ENCODE measurements at regions not wholly inside any gene's neighbourhood (a gene's known extent, or its start where the extent isn't known, plus 50 kb on each side); places are given as distances from the start of the nearest gene placed in this dataset.

- DNase-seq: no peak
Measured at GRCh38 chr2:16330982-16331381, 334.7 kb downstream of the CYRIA start.

DNA sequence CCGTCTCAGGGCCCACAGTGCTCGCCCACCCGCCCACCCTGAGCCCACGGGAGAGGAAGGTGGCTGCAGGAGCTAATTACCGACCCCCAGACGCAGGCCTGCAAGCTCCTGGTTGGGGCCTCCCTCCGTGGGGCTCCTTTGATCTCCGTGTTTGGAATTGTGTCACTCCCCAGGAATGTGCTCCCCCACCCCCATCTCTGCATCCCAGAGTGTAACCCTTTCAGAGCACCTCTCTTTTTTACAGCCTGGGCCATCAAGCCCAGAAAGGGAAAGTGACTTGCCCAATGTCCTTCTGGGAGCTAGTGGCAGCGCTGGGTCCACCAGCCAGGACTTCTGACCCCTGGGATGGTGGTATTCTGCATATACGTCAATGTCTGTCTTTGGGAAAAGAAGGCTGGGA lies 335.1 kb downstream of the CYRIA start:
- DNase-seq: peak; percentile 61

GRCh38 chr2:16330012-16330411 lies 335.6 kb downstream of the CYRIA start:
- peak; percentile 53 for DNase-seq

DNA sequence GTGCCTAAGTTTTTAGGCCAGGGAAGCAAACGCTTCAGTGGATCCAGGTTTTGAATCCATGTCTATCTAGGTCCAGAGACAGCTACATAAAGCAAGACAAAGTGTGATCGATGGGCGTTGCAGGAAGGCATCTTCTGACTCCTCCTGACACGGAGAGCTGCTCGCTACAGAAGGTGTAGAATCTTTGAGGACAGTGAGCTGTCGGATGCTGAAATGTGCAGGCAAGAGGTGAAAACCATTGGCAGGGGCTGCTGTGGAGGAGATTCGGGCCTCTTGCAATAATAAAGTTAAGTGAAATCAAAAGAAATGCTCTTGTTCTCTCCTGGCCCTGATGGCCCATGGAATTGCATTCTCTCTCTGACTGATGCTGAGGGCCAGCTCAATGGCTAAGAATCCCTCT lies 336.2 kb downstream of the CYRIA start:
- no peak for DNase-seq

DNA sequence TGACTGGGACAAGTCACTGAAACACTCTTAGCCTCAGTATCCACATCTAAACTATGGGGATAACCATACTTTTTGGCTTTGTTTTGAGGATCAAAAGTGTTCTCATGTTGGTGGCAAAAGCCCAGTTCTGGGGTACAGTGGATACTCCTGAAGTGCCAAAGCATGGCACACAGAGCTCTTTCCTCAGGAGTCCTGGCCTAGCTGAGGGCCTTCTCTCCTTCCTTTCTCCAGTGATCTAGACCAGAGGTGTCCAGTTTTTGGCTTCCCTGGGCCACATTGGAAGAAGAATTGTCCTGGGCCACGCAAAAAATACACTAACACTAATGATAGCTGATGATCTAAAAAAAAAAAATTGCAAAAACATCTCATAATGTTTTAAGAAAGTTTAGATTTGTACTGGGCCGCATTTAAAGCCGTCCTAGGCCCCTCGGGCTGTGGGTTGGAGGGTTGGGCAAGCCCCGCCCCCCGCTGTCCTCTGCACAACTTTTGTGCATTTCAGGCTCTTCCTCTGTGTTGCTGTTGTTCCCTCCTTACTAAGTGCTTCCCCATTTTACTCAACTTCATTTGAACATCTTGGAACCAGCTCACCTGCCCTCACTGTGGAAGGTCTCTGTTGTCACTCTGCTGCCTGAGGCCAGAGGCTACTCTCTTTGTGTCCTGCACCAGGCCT lies 337.0 kb downstream of the CYRIA start:
- DNase-seq: no peak

GRCh38 chr2:16327326-16327725 lies 338.3 kb downstream of the CYRIA start:
- no peak for DNase-seq

DNA sequence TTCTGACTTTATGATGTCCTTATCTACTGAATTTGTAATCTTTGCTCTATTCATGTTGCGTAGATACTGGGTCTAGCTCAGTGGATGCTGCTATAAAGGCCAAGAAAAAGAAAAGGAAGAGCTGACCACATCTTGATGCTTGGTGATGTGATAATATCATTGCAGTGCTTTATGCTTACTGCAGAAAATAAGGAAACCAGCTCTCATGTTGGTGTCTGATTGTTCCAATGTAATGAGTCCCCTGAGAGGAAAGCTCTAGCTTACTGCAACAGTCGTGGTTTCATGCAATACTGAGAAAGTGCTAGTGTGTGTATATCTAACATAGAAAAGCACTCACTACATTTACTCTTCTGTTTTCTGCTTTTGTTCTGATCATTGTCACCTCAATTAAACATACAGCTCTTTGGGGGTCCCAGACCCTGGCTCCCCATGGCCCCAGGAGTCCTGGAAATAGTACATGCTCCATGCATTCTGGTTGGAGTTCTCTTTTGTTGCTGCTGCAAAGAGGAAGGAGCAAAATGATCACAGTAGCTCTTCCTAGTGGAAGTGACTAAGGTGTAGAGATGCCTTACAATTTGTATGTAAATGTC lies 338.8 kb downstream of the CYRIA start:
- DNase-seq: no peak

GRCh38 chr2:16325976-16326510 lies 339.6 kb downstream of the CYRIA start:
- no peak for DNase-seq

DNA sequence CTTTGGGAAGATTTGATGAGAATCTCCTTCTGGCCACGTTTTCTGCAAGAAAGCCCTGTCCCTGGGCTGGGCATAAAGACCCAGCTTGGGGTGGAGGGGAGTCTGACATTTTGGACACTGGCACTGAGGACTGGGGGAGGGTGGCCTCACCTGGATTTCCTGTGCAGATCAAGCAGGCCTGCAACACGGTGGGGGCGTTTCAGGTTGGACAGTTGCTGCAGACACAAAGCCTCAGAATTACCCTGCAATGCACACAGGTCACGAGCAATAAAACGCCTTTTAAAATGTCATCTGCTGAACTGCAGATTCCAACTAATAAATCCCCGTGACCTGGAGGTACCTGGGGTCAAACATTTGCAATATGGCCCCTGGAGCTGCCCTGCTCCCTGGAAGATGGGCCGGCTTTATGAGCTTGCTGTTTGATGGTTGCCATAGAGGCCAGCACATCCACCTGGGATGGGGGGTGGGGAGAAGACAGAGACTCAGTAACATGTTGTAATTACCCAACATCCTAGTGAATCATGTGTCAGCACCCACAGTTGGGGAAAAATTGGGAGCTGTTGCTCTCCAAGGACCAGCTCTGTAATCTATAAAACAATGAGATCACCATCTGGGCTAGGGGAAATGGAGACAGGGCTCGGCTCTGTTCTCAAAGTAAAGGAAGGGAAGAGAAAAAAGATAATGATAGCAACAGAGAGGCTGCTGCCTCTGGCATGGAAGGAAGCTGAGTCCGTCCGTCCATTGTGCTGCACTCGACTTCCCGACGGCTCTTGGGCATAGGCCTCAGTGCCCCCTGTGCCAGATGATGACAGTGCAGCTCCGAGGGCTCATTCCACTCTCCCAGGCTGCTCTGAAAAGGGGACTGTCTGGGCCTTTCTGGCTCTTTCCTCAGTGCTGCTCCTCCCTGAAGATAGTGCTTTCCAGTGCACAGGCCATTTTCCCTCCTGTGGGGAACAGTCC lies 340.3 kb downstream of the CYRIA start:
- no peak for DNase-seq

GRCh38 chr2:16324544-16324937 lies 341.1 kb downstream of the CYRIA start:
- no peak for DNase-seq

DNA sequence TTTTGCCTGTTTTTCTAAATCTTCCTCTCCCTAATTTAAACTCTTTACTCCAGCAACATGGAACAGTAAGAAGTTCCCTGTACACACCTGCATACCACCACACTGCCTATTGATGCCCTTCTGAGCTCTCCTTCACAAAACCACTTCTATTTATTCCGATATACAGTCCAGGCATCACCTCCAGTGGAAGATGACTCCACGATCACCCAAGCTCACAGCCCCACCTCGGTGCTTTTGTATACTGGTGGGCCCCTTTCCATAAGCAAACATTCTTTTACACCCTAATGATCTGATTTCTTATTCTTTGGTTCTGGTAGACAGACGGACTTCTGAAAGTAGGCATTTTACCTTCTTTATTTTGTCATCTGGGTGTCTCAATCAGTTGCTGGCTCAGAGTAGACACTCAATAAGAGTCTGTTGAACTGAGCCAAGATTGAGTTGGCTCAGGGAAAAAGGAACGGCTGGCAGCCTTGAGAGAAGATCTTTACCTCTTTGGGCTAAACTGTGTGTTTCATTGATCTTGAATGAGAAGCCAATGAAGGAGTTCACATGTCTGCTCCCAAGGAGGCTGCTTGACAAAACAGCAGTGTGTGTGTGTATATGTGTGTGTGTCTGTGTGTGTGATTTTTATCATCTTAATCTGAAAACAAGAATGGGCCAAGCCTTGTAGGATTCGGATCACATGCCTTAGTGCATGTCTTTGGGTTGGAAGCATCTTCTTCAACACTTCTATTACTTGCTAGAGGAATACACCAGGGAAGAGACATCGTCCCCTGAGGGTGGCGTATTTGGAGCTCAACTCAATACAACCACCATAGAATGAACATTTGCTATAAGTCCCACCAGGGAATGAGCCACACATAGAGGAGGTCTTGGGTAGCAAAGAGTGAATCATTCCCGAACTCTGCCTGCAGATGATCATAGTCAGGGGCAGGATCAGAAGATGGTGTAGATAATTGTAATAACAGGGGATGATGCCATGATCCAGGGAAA lies 341.8 kb downstream of the CYRIA start:
- no peak for DNase-seq

DNA sequence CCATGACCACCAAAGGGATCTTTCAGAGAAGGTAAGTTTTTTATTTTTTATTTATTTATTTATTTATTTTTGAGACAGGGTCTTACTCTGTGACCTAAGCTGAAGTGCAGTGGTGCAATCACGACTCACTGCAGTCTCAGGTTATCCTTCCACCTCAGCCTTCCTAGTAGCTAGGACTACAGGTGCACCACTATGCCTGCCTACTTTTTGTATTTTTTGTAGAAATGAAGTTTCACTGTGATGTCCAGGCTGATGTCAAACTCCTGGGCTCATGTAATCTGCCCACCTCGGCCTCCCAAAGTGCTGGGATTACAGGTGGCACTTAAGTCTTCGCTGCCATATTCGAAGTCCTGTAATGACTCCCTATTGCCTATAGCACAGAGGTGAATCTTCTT lies 342.5 kb downstream of the CYRIA start:
- no peak for DNase-seq

GRCh38 chr2:16322308-16323125 lies 343.1 kb downstream of the CYRIA start:
- no peak for DNase-seq

- DNase-seq: no peak
Measured at GRCh38 chr2:16321872-16322271, 343.8 kb downstream of the CYRIA start.

GRCh38 chr2:16321256-16321655 lies 344.4 kb downstream of the CYRIA start:
- no peak for DNase-seq

DNA sequence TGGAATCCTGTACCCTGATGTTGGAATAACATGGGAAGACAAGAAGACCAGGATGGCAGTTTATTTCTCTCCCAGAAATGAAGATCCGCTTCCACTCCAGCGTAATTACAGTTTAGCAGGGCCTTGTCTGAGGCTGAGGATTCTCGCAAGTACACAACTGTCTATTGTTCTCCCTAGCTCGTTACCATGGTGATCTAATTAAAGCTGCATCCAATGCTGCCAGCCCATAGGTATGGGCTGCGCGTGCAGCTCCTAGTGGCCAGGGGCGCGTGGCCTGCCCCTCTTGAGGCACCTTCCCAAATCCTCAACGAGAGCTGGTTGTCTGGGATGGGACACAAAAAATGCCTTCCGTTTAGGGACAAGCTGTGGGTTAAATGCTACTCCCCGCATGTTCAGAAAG lies 344.9 kb downstream of the CYRIA start:
- no peak for DNase-seq

DNA sequence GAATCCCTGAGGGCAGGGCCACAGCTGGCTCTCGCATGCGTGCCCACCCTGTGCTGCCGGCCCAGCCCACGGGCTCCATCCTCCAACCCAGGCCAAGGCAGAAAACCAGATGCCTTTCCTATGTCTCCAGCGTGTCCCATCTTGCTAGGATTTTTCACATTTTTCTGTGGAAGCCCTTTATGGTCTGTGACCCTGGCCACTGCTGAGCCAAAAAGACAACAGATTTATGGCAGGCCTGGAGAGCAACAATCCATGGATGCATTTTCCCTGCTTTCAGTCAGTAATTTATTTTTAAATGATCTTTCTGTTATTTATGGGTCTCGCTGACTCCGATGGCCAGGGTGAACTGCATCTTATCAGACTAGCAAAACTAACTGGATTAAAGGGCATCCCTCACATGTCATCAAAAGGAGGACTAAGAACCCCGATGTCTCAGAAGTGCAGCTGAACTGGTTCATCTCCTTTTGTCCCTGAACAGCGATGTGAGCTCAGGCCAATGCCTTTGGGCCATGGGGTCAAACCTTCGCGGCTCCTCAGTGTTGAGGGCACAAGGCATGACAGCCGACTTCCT lies 346.0 kb downstream of the CYRIA start:
- DNase-seq: no peak

DNA sequence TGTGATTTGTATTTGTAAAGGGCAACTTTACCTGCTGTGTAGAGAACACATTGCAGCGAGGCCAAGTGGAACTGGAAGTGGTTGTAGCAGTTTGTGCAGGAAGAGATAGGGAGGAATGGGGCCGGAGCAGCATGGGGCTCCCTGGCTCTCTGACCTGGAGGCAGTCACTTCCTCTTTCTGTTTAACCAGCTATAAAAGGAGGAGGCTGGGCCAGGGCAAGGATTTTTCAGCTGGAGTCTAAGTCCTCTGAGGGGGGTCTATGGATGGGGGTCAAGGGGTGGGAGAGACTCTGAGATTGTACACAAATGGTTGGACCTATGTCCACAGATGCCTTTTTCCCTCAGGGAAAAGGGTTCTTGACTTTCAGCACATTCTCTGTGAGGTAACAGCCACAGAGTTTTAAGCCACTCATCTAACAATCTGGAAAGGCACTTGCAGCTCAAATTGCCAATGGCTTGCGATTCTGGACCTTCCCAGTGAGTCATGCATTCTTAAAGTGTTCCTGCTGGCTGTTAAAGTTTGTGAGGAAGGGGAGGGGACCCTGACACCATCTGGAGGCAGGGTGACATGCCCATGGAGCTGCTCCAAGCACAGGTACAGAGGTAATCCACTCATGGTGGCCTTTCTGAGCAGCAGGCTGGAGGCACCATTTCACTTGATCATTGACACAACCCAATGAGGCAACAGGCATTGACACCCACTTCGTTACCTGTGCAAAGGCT lies 347.0 kb downstream of the CYRIA start:
- DNase-seq: no peak

DNA sequence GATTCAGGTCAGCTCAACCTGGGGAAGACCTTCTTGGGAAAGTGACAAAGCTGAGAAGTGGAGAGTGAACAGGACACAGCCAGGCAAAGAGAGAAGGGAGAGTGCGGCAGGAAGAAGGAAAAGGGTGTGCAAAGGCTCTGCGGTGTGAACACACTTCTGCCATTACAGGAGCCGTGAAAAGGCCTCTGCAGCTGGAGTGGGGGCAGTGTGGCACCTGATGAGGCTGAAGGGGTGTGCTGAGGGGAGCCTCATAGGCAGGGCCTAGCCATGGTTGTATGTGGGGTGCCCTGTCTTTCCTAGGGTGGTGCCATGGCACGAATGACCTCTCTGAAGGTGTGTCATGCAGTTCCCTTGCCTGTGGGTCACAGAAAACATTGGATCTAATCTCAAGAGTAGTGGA lies 347.6 kb downstream of the CYRIA start:
- DNase-seq: no peak
